GM21526 (cell line): ENCODE measurements at regions not wholly inside any gene's neighbourhood (a gene's known extent, or its start where the extent isn't known, plus 50 kb on each side); places are given as distances from the start of the nearest gene placed in this dataset.
A peak's percentile ranks its signal among the peaks of the same experiment; 100 is the strongest.
"Not testable (repeated sequence)": the region's sequence is repeated elsewhere in the genome, so short reads cannot be mapped to it uniquely, and the experiment has no call there.

ENCODE experiments used
- ATAC-seq: cut with Tn5 transposase; IDR thresholded peaks from one replicate; pipeline ENCODE4 v1.9.1; 2021; ENCODE audit warnings: moderate library complexity; ENCODE audit not compliant: unreplicated experiment, low FRiP score

- ATAC-seq = not testable (repeated sequence)
Measured at GRCh38 chr5:18617191-18617590, 982.9 kb downstream of the TAF11L14 start.

GRCh38 chr5:18630458-18631045, 996.3 kb downstream of the TAF11L14 start:
- ATAC-seq = no peak

- no peak for ATAC-seq
Measured at GRCh38 chr5:18652404-18653215, 1018.4 kb downstream of the TAF11L14 start.

- ATAC-seq = no peak
Measured at GRCh38 chr5:18653216-18653752, 1019.0 kb downstream of the TAF11L14 start.

- no peak for ATAC-seq
Measured at GRCh38 chr5:18660511-18660910, 1026.3 kb downstream of the TAF11L14 start.

- no peak for ATAC-seq
Measured at GRCh38 chr5:18662231-18662630, 1028.0 kb downstream of the TAF11L14 start.

GRCh38 chr5:18674212-18674611, 1040.0 kb downstream of the TAF11L14 start:
- ATAC-seq = not testable (repeated sequence)

GRCh38 chr5:18675041-18675440, 1040.8 kb downstream of the TAF11L14 start:
- ATAC-seq = no peak

GRCh38 chr5:18686253-18686652, 1052.0 kb downstream of the TAF11L14 start:
- ATAC-seq = no peak

GRCh38 chr5:18687429-18687828, 1053.2 kb downstream of the TAF11L14 start:
- ATAC-seq = no peak

- no peak for ATAC-seq
Measured at GRCh38 chr5:18699681-18700080, 1065.4 kb downstream of the TAF11L14 start.

GRCh38 chr5:18702821-18703220, 1068.6 kb downstream of the TAF11L14 start:
- no peak for ATAC-seq

- no peak for ATAC-seq
Measured at GRCh38 chr5:18712936-18713485, 1078.8 kb downstream of the TAF11L14 start.

- ATAC-seq = peak; percentile 64
Measured at GRCh38 chr5:18720002-18720401, 1085.7 kb downstream of the TAF11L14 start.

- ATAC-seq = no peak
Measured at GRCh38 chr5:18732556-18733479, 1098.6 kb downstream of the TAF11L14 start.

GRCh38 chr5:18736051-18736398, 1101.8 kb downstream of the TAF11L14 start:
- no peak for ATAC-seq

- not testable (repeated sequence) for ATAC-seq
Measured at GRCh38 chr5:18736736-18737135, 1102.5 kb downstream of the TAF11L14 start.

GRCh38 chr5:18740301-18740700, 1106.0 kb downstream of the TAF11L14 start:
- ATAC-seq = no peak

GRCh38 chr5:18742830-18743229, 1108.6 kb downstream of the TAF11L14 start:
- no peak for ATAC-seq

- no peak for ATAC-seq
Measured at GRCh38 chr5:18744441-18744840, 1110.2 kb downstream of the TAF11L14 start.
